ENCODE measurements at regions not wholly inside any gene's neighbourhood (a gene's known extent, or its start where the extent isn't known, plus 50 kb on each side); places are given as distances from the start of the nearest gene placed in this dataset.

DNA sequence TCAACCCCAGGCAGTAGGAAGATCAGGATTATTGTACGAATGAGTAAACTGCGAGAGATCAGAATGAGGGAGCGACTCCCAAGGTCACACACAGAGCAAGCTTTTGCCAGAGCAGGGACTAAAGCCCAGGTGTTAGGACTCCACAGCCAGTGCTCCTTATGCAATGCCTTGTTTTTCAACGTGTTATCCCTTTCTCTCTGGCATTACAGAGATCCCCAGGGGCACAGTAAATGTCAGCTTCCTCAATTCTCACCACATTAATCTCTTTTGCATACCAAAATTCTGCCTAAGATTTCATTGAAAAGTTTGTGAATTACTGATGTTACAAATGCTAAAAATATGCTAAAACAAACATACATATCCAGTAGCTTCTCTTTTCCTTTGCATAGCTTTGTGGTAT, 68.1 kb upstream of the CES5A start:
- DNase-seq (ENCODE audit: low spot score), result no peak

DNA sequence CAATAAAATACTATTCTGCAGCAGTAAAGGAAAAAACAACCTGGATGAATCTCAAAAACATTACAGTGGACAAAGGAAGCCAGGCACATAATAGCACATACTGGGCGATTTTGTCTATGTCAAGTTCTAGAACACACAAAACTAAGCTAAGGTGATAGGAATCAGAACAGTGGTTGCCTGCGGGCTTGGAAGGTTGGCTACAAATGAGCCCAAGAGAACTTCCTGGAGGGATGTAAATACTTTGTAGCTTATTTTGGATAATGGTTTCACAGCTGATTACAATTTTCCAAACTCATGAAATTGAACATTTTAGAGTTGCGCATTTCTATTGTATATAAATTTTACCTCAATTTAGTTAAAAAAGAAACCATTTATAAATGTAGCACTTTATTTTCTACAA, 67.6 kb upstream of the CES5A start:
- no peak for DNase-seq (ENCODE audit: low spot score)

GRCh38 chr16:55941552-55941951, 66.4 kb upstream of the CES5A start:
- DNase-seq (ENCODE audit: low spot score), result no peak

- no peak for DNase-seq (ENCODE audit: low spot score)
These were observed 63.0 kb upstream of the CES5A start for GRCh38 chr16:55938126-55938525.

- DNase-seq (ENCODE audit: low spot score), result no peak
These were observed 57.9 kb upstream of the CES5A start for GRCh38 chr16:55933038-55933437.

DNA sequence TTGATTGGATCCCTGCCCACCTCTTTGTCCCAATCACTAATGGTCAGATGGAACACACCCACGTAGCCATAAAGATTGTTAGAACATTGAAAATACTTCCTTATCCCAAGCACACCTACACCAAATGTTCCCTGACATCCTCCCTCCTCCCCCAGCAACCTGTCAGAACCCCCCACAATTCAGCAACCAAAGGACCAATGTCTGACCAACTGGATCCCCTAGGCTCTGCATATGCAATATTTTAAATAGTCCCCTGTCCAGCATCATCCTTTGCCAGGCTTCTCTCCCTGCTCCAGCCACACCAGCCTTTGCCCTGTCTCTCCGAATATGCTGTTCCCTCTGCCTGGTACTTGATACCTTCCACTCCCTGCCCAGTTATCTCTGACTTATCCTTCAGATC, 54.9 kb upstream of the CES5A start:
- DNase-seq (ENCODE audit: low spot score), result no peak

- no peak for DNase-seq (ENCODE audit: low spot score)
These were observed 54.0 kb upstream of the CES5A start for GRCh38 chr16:55929181-55929580.

GRCh38 chr16:55925242-55925641, 50.1 kb upstream of the CES5A start:
- DNase-seq (ENCODE audit: low spot score), result no peak
